ENCODE measurements at regions not wholly inside any gene's neighbourhood (a gene's known extent, or its start where the extent isn't known, plus 50 kb on each side); places are given as distances from the start of the nearest gene placed in this dataset.
"Not testable (repeated sequence)": the region's sequence is repeated elsewhere in the genome, so short reads cannot be mapped to it uniquely, and the experiment has no call there.

- TF ChIP-seq CTCF (conservative IDR thresholded peaks at IDR 0.05; ENCODE audit: low read depth, low read length) = no peak
These were observed 1478.9 kb downstream of the PCDH19 start for GRCh38 chrX:98931216-98931615.

GRCh38 chrX:98924511-98924910 lies 1485.6 kb downstream of the PCDH19 start:
- Histone ChIP-seq H3K36me3 (ENCODE audit: insufficient read depth) (no peaks in the 10 kb centered on the region), H3K4me2 (no peak overlapping the region), H3K9ac (no peak overlapping the region), H3K27ac (no peak overlapping the region), H3K79me2 (ENCODE audit: insufficient read depth, low read depth) (no peaks in the 10 kb centered on the region), H3K27me3 (ENCODE audit: insufficient read depth, low read depth) (no peaks in the 10 kb centered on the region), H4K20me1 (ENCODE audit: insufficient read depth) (no peaks in the 10 kb centered on the region), H3K4me1 (ENCODE audit: low read depth, poor library complexity, severe bottlenecking) (no peaks in the 10 kb centered on the region), H2AFZ (ENCODE audit: low read depth) (no peak overlapping the region), H3K4me3 (IDR thresholded peaks at IDR 0.05; ENCODE audit: insufficient read depth, low read depth, low read length) (no peak overlapping the region)
- TF ChIP-seq CTCF (conservative IDR thresholded peaks at IDR 0.05; ENCODE audit: low read depth, low read length) = no peak

More at GRCh38 chrX:98931216-98931615, 1478.9 kb downstream of the PCDH19 start:
- H4K20me1 ChIP-seq (ENCODE audit: insufficient read depth) = no peaks in the 10 kb centered on the region
- no peaks in the 10 kb centered on the region for H3K36me3 ChIP-seq (ENCODE audit: insufficient read depth)
- H3K27me3 ChIP-seq (ENCODE audit: insufficient read depth, low read depth) = no peaks in the 10 kb centered on the region
- no peak overlapping the region for H3K9ac ChIP-seq
- H3K4me2 ChIP-seq = no peak overlapping the region
- H3K27ac ChIP-seq = no peak overlapping the region
- H2AFZ ChIP-seq (ENCODE audit: low read depth) = no peak overlapping the region
- H3K4me3 ChIP-seq (IDR thresholded peaks at IDR 0.05; ENCODE audit: insufficient read depth, low read depth, low read length) = no peak overlapping the region
- no peaks in the 10 kb centered on the region for H3K79me2 ChIP-seq (ENCODE audit: insufficient read depth, low read depth)
- no peaks in the 10 kb centered on the region for H3K4me1 ChIP-seq (ENCODE audit: low read depth, poor library complexity, severe bottlenecking)

- Histone ChIP-seq H3K4me3 (IDR thresholded peaks at IDR 0.05; ENCODE audit: insufficient read depth, low read depth, low read length) (no peak overlapping the region), H3K79me2 (ENCODE audit: insufficient read depth, low read depth) (no peaks in the 10 kb centered on the region), H3K27me3 (ENCODE audit: insufficient read depth, low read depth) (no peaks in the 10 kb centered on the region), H3K27ac (no peak overlapping the region), H3K4me2 (no peak overlapping the region), H4K20me1 (ENCODE audit: insufficient read depth) (no peaks in the 10 kb centered on the region), H3K4me1 (ENCODE audit: low read depth, poor library complexity, severe bottlenecking) (no peaks in the 10 kb centered on the region), H2AFZ (ENCODE audit: low read depth) (no peak overlapping the region), H3K9ac (no peak overlapping the region), H3K36me3 (ENCODE audit: insufficient read depth) (no peaks in the 10 kb centered on the region)
- TF ChIP-seq CTCF (conservative IDR thresholded peaks at IDR 0.05; ENCODE audit: low read depth, low read length) = no peak
These were observed 1512.9 kb downstream of the PCDH19 start for GRCh38 chrX:98897191-98897590.

- H3K79me2 ChIP-seq (ENCODE audit: insufficient read depth, low read depth); H3K9ac ChIP-seq; H4K20me1 ChIP-seq (ENCODE audit: insufficient read depth); H3K4me3 ChIP-seq (IDR thresholded peaks at IDR 0.05; ENCODE audit: insufficient read depth, low read depth, low read length); H3K36me3 ChIP-seq (ENCODE audit: insufficient read depth); H3K27ac ChIP-seq; H3K27me3 ChIP-seq (ENCODE audit: insufficient read depth, low read depth); H3K4me2 ChIP-seq; H2AFZ ChIP-seq (ENCODE audit: low read depth); H3K4me1 ChIP-seq (ENCODE audit: low read depth, poor library complexity, severe bottlenecking): not testable (repeated sequence)
These were observed 1559.4 kb downstream of the PCDH19 start for GRCh38 chrX:98850639-98851038.

Data from KMS-11 (cell line).